NK-92 treated with Interleukin-12 subunit alpha and Interleukin-12 subunit beta, amount 100 ng/mL, for 24 hours (cell line): ENCODE measurements at regions not wholly inside any gene's neighbourhood (a gene's known extent, or its start where the extent isn't known, plus 50 kb on each side); places are given as distances from the start of the nearest gene placed in this dataset.
"Not testable (repeated sequence)": the region's sequence is repeated elsewhere in the genome, so short reads cannot be mapped to it uniquely, and the experiment has no call there.

Experiments
- DNase-seq: peaks from one replicate; lab custom pipeline; 2025; lab: John Stamatoyannopoulos, UW

- no peak for DNase-seq
Measured at GRCh38 chrX:121298499-121298898, 251.1 kb downstream of the GLUD2 start.

- DNase-seq, result no peak
Measured at GRCh38 chrX:121301356-121301755, 253.9 kb downstream of the GLUD2 start.

- DNase-seq, result no peak
Measured at GRCh38 chrX:121301822-121302221, 254.4 kb downstream of the GLUD2 start.

- no peak for DNase-seq
Measured at GRCh38 chrX:121307449-121307848, 260.0 kb downstream of the GLUD2 start.

- DNase-seq, result peak; percentile 1
Measured at GRCh38 chrX:121308276-121308805, 260.9 kb downstream of the GLUD2 start.

GRCh38 chrX:121310820-121311219, 263.4 kb downstream of the GLUD2 start:
- DNase-seq, result no peak

- DNase-seq, result no peak
Measured at GRCh38 chrX:121320441-121320840, 273.0 kb downstream of the GLUD2 start.

GRCh38 chrX:121322159-121322558, 274.7 kb downstream of the GLUD2 start:
- DNase-seq, result no peak

GRCh38 chrX:121323337-121323736, 275.9 kb downstream of the GLUD2 start:
- DNase-seq, result no peak

- DNase-seq, result no peak
Measured at GRCh38 chrX:121333942-121334341, 286.5 kb downstream of the GLUD2 start.

GRCh38 chrX:121336831-121337421, 289.5 kb downstream of the GLUD2 start:
- no peak for DNase-seq

GRCh38 chrX:121337816-121338215, 290.4 kb downstream of the GLUD2 start:
- DNase-seq, result no peak

GRCh38 chrX:121349263-121349662, 301.9 kb downstream of the GLUD2 start:
- no peak for DNase-seq

- no peak for DNase-seq
Measured at GRCh38 chrX:121356139-121356849, 308.9 kb downstream of the GLUD2 start.

GRCh38 chrX:121356850-121357171, 309.4 kb downstream of the GLUD2 start:
- DNase-seq, result no peak

- DNase-seq, result no peak
Measured at GRCh38 chrX:121360280-121360679, 312.9 kb downstream of the GLUD2 start.

GRCh38 chrX:121365572-121366161, 318.3 kb downstream of the GLUD2 start:
- DNase-seq, result no peak

- no peak for DNase-seq
Measured at GRCh38 chrX:121374471-121374870, 327.1 kb downstream of the GLUD2 start.

GRCh38 chrX:121381915-121382314, 334.5 kb downstream of the GLUD2 start:
- not testable (repeated sequence) for DNase-seq

- DNase-seq, result no peak
Measured at GRCh38 chrX:121389976-121390714, 342.7 kb downstream of the GLUD2 start.

GRCh38 chrX:121405826-121406225, 358.4 kb downstream of the GLUD2 start:
- DNase-seq, result no peak

- DNase-seq, result no peak
Measured at GRCh38 chrX:121407627-121408026, 360.2 kb downstream of the GLUD2 start.

GRCh38 chrX:121431514-121431913, 384.1 kb downstream of the GLUD2 start:
- not testable (repeated sequence) for DNase-seq
